ENCODE measurements at regions not wholly inside any gene's neighbourhood (a gene's known extent, or its start where the extent isn't known, plus 50 kb on each side); places are given as distances from the start of the nearest gene placed in this dataset.

DNA sequence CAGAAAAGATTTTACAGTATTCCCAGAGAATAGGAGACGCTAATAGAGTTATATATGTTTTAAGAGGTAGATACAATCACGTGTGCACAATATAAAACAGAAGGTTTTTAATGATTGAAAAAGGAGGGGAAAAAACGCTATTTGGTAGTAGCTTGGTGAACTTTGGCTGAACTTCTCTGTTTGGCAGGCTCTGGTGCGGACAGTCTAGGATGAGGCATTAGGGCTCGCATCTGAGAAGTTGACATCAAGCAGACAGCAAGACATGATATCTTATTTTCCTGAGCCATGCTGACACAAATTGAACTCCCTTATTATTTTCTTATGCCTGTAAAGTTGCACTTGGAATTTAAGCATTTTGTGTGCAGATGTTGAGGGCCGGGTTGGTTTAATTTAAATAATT, 176.6 kb downstream of the EN1 start:
- TF ChIP-seq CTCF (IDR thresholded peaks at IDR 0.05; ENCODE audit: low read depth, low read length, poor library complexity, severe bottlenecking) (no peak), EZH2phosphoT487 (IDR thresholded peaks at IDR 0.05; ENCODE audit: borderline replicate concordance, low read length) (no peak)

Data from DOHH2 (cell line).